GM12878 (cell line): ENCODE measurements at regions not wholly inside any gene's neighbourhood (a gene's known extent, or its start where the extent isn't known, plus 50 kb on each side); places are given as distances from the start of the nearest gene placed in this dataset.

Experiments used
- ATAC-seq: fragments of 200-7000 bp; cut with Tn5 transposase; 3 replicates; pipeline ENCODE4 v1.9.1; 2020; ENCODE audit warnings: mild to moderate bottlenecking, moderate library complexity
- BruUV-seq: library from RNA; stranded (reverse); fragments of 400-500 nt; replicated peaks from 2 replicates; lab custom pipeline; 2021; lab: Mats Ljungman, UMichigan
- CTCF ChIA-PET: fragments of 300-600 bp; sonication (Branson Sonifier 250); formaldehyde crosslinking; extraction: SDS; loops from one replicate; lab custom pipeline; 2021; ENCODE audit warnings: inconsistent platforms; lab: Yijun Ruan, JAX
- POLR2A ChIA-PET: fragments of 350-600 bp; formaldehyde crosslinking; extraction: SDS; loops from one replicate; lab custom pipeline; 2021; ENCODE audit warnings: inconsistent platforms; lab: Charles Lee
- RAD21 ChIA-PET: fragments of 300-600 bp; sonication (Branson Sonifier 250); formaldehyde crosslinking; loops from one replicate; lab custom pipeline; 2023; ENCODE audit warnings: antibody characterized with exemption; ENCODE audit not compliant: unreplicated experiment; lab: Charles Lee
- SMC1A ChIA-PET: fragments of 300-600 bp; sonication (Branson Sonifier 250); formaldehyde crosslinking; loops from one replicate; lab custom pipeline; 2023; ENCODE audit not compliant: unreplicated experiment, uncharacterized antibody; lab: Charles Lee
- DNase-seq: peaks from one replicate; pipeline ENCODE4 v3.0.0-alpha.2; 2011; ENCODE audit warnings: low read depth, low spot score
- FAIRE-seq: peaks from 3 replicates; lab custom pipeline; 2011; peaks lifted over from hg19 to GRCh38; lab: Jason Lieb, UNC
- H2AFZ ChIP-seq: 2 replicates; pipeline ENCODE4 v1.6.0; 2011; ENCODE audit warnings: low read depth, low read length, control low read depth; ENCODE audit not compliant: control insufficient read depth
- H3K27ac ChIP-seq: 2 replicates; pipeline ENCODE4 v1.5.1; 2011; ENCODE audit warnings: control low read depth; ENCODE audit not compliant: control insufficient read depth, insufficient read depth
- H3K27me3 ChIP-seq, 2 experiments: replicated peaks in 1 of 2; 2 replicates each; pipeline versions ENCODE4 v1.6.0 to v1.6.1; 2011; ENCODE audit warnings: low read length in 1 of 2; ENCODE audit not compliant: control insufficient read depth in 2 of 2, insufficient read depth in 2 of 2
- H3K36me3 ChIP-seq, 2 experiments: 2 replicates each; pipeline ENCODE4 v1.5.1; 2011; ENCODE audit warnings: low read length in 1 of 2; ENCODE audit not compliant: control insufficient read depth in 2 of 2, insufficient read depth in 2 of 2
- H3K4me1 ChIP-seq: 2 replicates; pipeline ENCODE4 v1.6.1; 2011; ENCODE audit warnings: mild to moderate bottlenecking, low read length, moderate library complexity, mixed read lengths; ENCODE audit not compliant: control insufficient read depth, insufficient read depth
- H3K4me2 ChIP-seq: 2 replicates; pipeline ENCODE4 v1.6.0; 2011; ENCODE audit warnings: control low read depth; ENCODE audit not compliant: control insufficient read depth, insufficient read depth
- H3K4me3 ChIP-seq: fragments of 200-600 bp; sonication (generic); 2 replicates; pipeline ENCODE4 v1.5.1; 2016
- H3K79me2 ChIP-seq: 2 replicates; pipeline ENCODE4 v1.6.0; 2011; ENCODE audit warnings: low read length; ENCODE audit not compliant: control insufficient read depth, insufficient read depth
- H3K9ac ChIP-seq: 2 replicates; pipeline ENCODE4 v1.8.0; 2011; ENCODE audit warnings: low read length, control low read depth, mixed read lengths; ENCODE audit not compliant: control insufficient read depth, insufficient read depth
- H3K9me3 ChIP-seq: replicated peaks from 3 replicates; pipeline ENCODE4 v1.5.1; 2011; ENCODE audit warnings: mild to moderate bottlenecking, low read length; ENCODE audit not compliant: control insufficient read depth, insufficient read depth
- H4K20me1 ChIP-seq: 2 replicates; pipeline ENCODE4 v1.6.0; 2011; ENCODE audit not compliant: control insufficient read depth, insufficient read depth
- CEBPB ChIP-seq, 2 experiments: fragments of 150-350 bp in 1 of 2; IDR thresholded peaks; 2 replicates each; pipeline ENCODE4 v1.6.1; 2012 to 2014; ENCODE audit warnings: low read depth in 2 of 2, low read length in 2 of 2, borderline replicate concordance in 1 of 2, inconsistent platforms in 1 of 2
- EGR1 ChIP-seq, 2 experiments: IDR thresholded peaks; 1 replicate in 1 of 2; 2 replicates in 1 of 2; pipeline ENCODE4 v1.6.1; 2011 to 2012; ENCODE audit warnings: low read depth in 2 of 2, low read length in 2 of 2, borderline replicate concordance in 1 of 2, mild to moderate bottlenecking in 1 of 2, moderate library complexity in 1 of 2
- MTA3 ChIP-seq: IDR thresholded peaks from 2 replicates; pipeline ENCODE4 v1.6.1; 2012; ENCODE audit warnings: low read length, inconsistent platforms, borderline replicate concordance
- NFYB ChIP-seq: IDR thresholded peaks from 2 replicates; pipeline ENCODE4 v1.6.1; 2011; ENCODE audit warnings: low read depth, mild to moderate bottlenecking, low read length, improper control_type of control experiment, moderate library complexity; ENCODE audit not compliant: insufficient read depth
- POLR2A ChIP-seq: IDR thresholded peaks from 2 replicates; pipeline ENCODE4 v1.6.1; 2011; ENCODE audit warnings: low read depth, mild to moderate bottlenecking, low read length
- RUNX3 ChIP-seq: IDR thresholded peaks from 2 replicates; pipeline ENCODE4 v1.6.1; 2012; ENCODE audit warnings: low read length, inconsistent platforms
- TCF3 ChIP-seq: IDR thresholded peaks from 2 replicates; pipeline ENCODE4 v1.6.1; 2012; ENCODE audit warnings: low read depth, mild to moderate bottlenecking, low read length, borderline replicate concordance; ENCODE audit not compliant: insufficient read depth
- ZBED1 ChIP-seq: IDR thresholded peaks from 2 replicates; pipeline ENCODE4 v1.6.1; 2016; ENCODE audit warnings: borderline replicate concordance
- WGBS: methylation state at CpG from one replicate; pipeline ENCODE4 v1.1.6; 2016; ENCODE audit warnings: low lambda C conversion rate; ENCODE audit not compliant: insufficient replicate concordance, insufficient coverage; ENCODE audit errors: missing lambda C conversion rate; 5-methylcytosine and 5-hydroxymethylcytosine counted together
- in situ Hi-C: fragments of 300-500 bp; cut with MboI; formaldehyde crosslinking; loops from 9 replicates; pipeline ENCODE4 v1.14.3; 2018; ENCODE audit warnings: mixed read lengths
- intact Hi-C: fragments of 100-400 bp; cut with micrococcal nuclease; formaldehyde crosslinking; loops from one replicate; pipeline ENCODE4 v1.14.2; 2022; ENCODE audit not compliant: unreplicated experiment
- TF ChIP-seq, protein P1 (sequence below): fragments of 450-650 bp; IDR thresholded peaks from 2 replicates; pipeline ENCODE4 v1.6.1; 2018; ENCODE audit warnings: mild to moderate bottlenecking, low read depth, moderate library complexity; ENCODE audit not compliant: partially characterized antibody
- TF ChIP-seq, protein P2 (sequence below): IDR thresholded peaks from 2 replicates; pipeline ENCODE4 v1.6.1; 2011; ENCODE audit warnings: borderline replicate concordance, low read depth, mild to moderate bottlenecking, moderate library complexity, low read length; ENCODE audit not compliant: insufficient read depth, poor library complexity, severe bottlenecking

DNA sequence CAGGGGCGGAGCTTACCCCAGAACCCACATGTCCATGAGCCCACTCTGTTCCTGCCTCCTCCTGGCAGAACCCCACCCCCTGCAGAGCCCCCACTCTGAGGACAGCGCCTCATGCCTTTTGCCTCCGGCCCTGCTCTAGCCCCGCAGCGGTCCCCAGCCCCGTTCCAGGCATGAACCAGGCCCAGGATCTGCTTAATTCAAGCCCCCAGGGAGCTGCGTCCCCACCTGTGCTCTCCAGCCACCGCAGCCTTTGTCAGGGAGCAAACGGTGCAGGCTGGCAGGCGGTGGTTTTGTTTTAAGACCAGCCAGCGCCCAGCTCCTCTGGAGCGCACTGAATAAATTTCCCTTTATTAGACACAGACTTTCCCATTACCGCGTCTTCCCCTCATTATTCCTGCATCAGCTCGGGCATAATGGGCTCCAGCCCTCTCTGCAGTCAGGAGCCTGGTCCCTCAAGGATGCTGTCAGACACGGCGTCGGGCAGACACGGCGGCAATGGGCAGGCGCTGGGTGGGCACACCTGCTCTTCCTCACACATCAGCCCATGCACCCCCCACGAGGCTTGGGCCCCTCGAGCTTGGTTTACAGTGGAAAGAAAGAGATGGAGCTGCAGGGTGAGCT is 137.6 kb downstream of the OLFM1 start (continued):
- TF ChIP-seq, protein P1, sequence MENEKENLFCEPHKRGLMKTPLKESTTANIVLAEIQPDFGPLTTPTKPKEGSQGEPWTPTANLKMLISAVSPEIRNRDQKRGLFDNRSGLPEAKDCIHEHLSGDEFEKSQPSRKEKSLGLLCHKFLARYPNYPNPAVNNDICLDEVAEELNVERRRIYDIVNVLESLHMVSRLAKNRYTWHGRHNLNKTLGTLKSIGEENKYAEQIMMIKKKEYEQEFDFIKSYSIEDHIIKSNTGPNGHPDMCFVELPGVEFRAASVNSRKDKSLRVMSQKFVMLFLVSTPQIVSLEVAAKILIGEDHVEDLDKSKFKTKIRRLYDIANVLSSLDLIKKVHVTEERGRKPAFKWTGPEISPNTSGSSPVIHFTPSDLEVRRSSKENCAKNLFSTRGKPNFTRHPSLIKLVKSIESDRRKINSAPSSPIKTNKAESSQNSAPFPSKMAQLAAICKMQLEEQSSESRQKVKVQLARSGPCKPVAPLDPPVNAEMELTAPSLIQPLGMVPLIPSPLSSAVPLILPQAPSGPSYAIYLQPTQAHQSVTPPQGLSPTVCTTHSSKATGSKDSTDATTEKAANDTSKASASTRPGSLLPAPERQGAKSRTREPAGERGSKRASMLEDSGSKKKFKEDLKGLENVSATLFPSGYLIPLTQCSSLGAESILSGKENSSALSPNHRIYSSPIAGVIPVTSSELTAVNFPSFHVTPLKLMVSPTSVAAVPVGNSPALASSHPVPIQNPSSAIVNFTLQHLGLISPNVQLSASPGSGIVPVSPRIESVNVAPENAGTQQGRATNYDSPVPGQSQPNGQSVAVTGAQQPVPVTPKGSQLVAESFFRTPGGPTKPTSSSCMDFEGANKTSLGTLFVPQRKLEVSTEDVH = no peak
- TF ChIP-seq MTA3 (no peak), ZBED1 (no peak), NFYB (no peak), EGR1 (IDR thresholded peaks at IDR 0.05; ENCODE audit: borderline replicate concordance in 1 of 2, low read depth in 2 of 2, low read length in 2 of 2) (no peak)

DNA sequence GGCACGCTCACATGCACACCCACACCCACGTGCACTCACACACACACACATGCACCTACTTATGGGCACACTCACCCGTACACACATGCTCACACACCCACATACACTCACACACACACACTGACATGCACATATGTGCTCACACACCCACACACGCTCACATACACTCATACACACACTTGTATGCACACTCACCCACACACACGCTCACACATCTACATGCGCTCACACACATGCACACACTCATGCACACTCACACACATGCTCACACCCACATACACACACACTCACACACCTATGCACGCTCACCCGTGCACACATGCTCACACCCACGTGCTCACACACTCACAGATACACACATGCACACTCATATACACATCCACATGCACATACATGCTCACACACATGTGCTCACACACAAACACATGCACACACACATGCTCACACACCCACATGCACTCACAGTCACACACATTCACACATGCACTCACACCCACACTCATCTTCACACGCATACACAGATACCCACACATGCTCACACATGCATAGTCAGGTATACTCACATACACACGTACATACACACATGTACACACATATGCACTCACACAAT is 138.3 kb downstream of the OLFM1 start:
- intact Hi-C loops = no loop called here
- no peak for TF ChIP-seq POLR2A
- TF ChIP-seq CEBPB (IDR thresholded peaks at IDR 0.05; ENCODE audit: borderline replicate concordance in 1 of 2, low read depth in 2 of 2, low read length in 2 of 2) = no peak
- no peak for TF ChIP-seq RUNX3
- TF ChIP-seq TCF3 = 0 out of 2 replicates have a peak, but pooled peaks have one; percentile 31
- TF ChIP-seq, protein P2, sequence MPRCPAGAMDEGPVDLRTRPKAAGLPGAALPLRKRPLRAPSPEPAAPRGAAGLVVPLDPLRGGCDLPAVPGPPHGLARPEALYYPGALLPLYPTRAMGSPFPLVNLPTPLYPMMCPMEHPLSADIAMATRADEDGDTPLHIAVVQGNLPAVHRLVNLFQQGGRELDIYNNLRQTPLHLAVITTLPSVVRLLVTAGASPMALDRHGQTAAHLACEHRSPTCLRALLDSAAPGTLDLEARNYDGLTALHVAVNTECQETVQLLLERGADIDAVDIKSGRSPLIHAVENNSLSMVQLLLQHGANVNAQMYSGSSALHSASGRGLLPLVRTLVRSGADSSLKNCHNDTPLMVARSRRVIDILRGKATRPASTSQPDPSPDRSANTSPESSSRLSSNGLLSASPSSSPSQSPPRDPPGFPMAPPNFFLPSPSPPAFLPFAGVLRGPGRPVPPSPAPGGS = peak; percentile 32
- DNase-seq (no peak), FAIRE-seq (no peak), ATAC-seq (no peak)
- no peak overlapping the region for H3K9ac ChIP-seq
- H3K36me3 ChIP-seq = no peaks in the 10 kb centered on the region
- RAD21 ChIA-PET = no interaction called here
- no peak overlapping the region for H3K4me3 ChIP-seq
- no peaks in the 10 kb centered on the region; the same call in 1 of the 2 replicates for H3K4me1 ChIP-seq
- H3K27ac ChIP-seq = no peak overlapping the region
- POLR2A ChIA-PET = no interaction called here
- H3K79me2 ChIP-seq = no peaks in the 10 kb centered on the region
- no peak overlapping the region for H3K4me2 ChIP-seq
- H3K27me3 ChIP-seq = no peaks in the 10 kb centered on the region
- no peaks in the 10 kb centered on the region for H4K20me1 ChIP-seq
- in situ Hi-C loops = no loop called here
- SMC1A ChIA-PET = no interaction called here
- 56% methylated on average over 9 of the region's 11 CpGs for WGBS
- CTCF ChIA-PET = no interaction called here
- no peak overlapping the region for H2AFZ ChIP-seq
- peaks cover 1% of the 10 kb centered on the region; the same call in 1 of the 3 replicates for H3K9me3 ChIP-seq
- no TSS peak for BruUV-seq
